HUES48 (cell line): ENCODE measurements at regions not wholly inside any gene's neighbourhood (a gene's known extent, or its start where the extent isn't known, plus 50 kb on each side); places are given as distances from the start of the nearest gene placed in this dataset.
"Not testable (repeated sequence)": the region's sequence is repeated elsewhere in the genome, so short reads cannot be mapped to it uniquely, and the experiment has no call there.

Source experiments
- H3K27ac ChIP-seq: one replicate; pipeline ENCODE4 v1.7.0; 2013; ENCODE audit warnings: low read depth, low read length, inconsistent platforms
- H3K27me3 ChIP-seq: 2 replicates; pipeline ENCODE4 v1.6.1; 2013; ENCODE audit warnings: mild to moderate bottlenecking, low read length; ENCODE audit not compliant: control insufficient read depth, insufficient read depth
- H3K36me3 ChIP-seq: 2 replicates; pipeline ENCODE4 v1.6.1; 2013; ENCODE audit warnings: low read length; ENCODE audit not compliant: control insufficient read depth, insufficient read depth
- H3K4me1 ChIP-seq: 2 replicates; pipeline ENCODE4 v1.6.1; 2013; ENCODE audit warnings: mild to moderate bottlenecking, low read length; ENCODE audit not compliant: control insufficient read depth, insufficient read depth
- H3K4me3 ChIP-seq: 2 replicates; pipeline ENCODE4 v1.5.1; 2013; ENCODE audit warnings: mild to moderate bottlenecking, low read depth, low read length
- H3K9ac ChIP-seq: 2 replicates; pipeline ENCODE4 v1.6.1; 2013; ENCODE audit warnings: mild to moderate bottlenecking, low read depth, low read length, moderate library complexity
- H3K9me3 ChIP-seq: 2 replicates; pipeline ENCODE4 v1.6.1; 2013; ENCODE audit warnings: low read length; ENCODE audit not compliant: control insufficient read depth, insufficient read depth

GRCh38 chr2:65931056-65931455 is 498.7 kb upstream of the SPRED2 start:
- peaks cover 6% of the 10 kb centered on the region; the same call in 1 of the 2 replicates for H3K9me3 ChIP-seq
- no peak overlapping the region for H3K27ac ChIP-seq
- H3K36me3 ChIP-seq: no peaks in the 10 kb centered on the region
- H3K4me1 ChIP-seq: no peaks in the 10 kb centered on the region
- no peaks in the 10 kb centered on the region for H3K27me3 ChIP-seq
- H3K4me3 ChIP-seq: no peak overlapping the region
- H3K9ac ChIP-seq: no peak overlapping the region

- no peaks in the 10 kb centered on the region for H3K4me1 ChIP-seq
- H3K4me3 ChIP-seq: no peak overlapping the region
- no peak overlapping the region for H3K9ac ChIP-seq
- no peak overlapping the region for H3K27ac ChIP-seq
- no peaks in the 10 kb centered on the region for H3K27me3 ChIP-seq
- H3K9me3 ChIP-seq: peaks cover 6% of the 10 kb centered on the region; the same call in 1 of the 2 replicates
- no peaks in the 10 kb centered on the region for H3K36me3 ChIP-seq
Measured at GRCh38 chr2:65930259-65930658, 497.9 kb upstream of the SPRED2 start.

- H3K4me3 ChIP-seq, H3K9ac ChIP-seq, H3K4me1 ChIP-seq, H3K9me3 ChIP-seq, H3K27me3 ChIP-seq, H3K27ac ChIP-seq, H3K36me3 ChIP-seq: not testable (repeated sequence)
Measured at GRCh38 chr2:65929664-65930063, 497.3 kb upstream of the SPRED2 start.

GRCh38 chr2:65922794-65923193 is 490.4 kb upstream of the SPRED2 start:
- Histone ChIP-seq H3K9me3 (no peaks in the 10 kb centered on the region), H3K27ac (no peak overlapping the region), H3K36me3 (no peaks in the 10 kb centered on the region), H3K4me1 (no peaks in the 10 kb centered on the region), H3K9ac (no peak overlapping the region), H3K27me3 (no peaks in the 10 kb centered on the region), H3K4me3 (no peak overlapping the region)

- Histone ChIP-seq H3K9me3 (no peaks in the 10 kb centered on the region), H3K27ac (no peak overlapping the region), H3K4me1 (no peaks in the 10 kb centered on the region), H3K4me3 (no peak overlapping the region), H3K36me3 (no peaks in the 10 kb centered on the region), H3K9ac (no peak overlapping the region), H3K27me3 (no peaks in the 10 kb centered on the region)
Measured at GRCh38 chr2:65922030-65922429, 489.6 kb upstream of the SPRED2 start.

- Histone ChIP-seq H3K4me1 (no peaks in the 10 kb centered on the region), H3K9ac (no peak overlapping the region), H3K4me3 (no peak overlapping the region), H3K27ac (no peak overlapping the region), H3K27me3 (no peaks in the 10 kb centered on the region), H3K9me3 (no peaks in the 10 kb centered on the region), H3K36me3 (no peaks in the 10 kb centered on the region)
Measured at GRCh38 chr2:65921116-65921515, 488.7 kb upstream of the SPRED2 start.

GRCh38 chr2:65920659-65921058 is 488.3 kb upstream of the SPRED2 start:
- Histone ChIP-seq H3K27ac (no peak overlapping the region), H3K36me3 (no peaks in the 10 kb centered on the region), H3K4me1 (no peaks in the 10 kb centered on the region), H3K9me3 (no peaks in the 10 kb centered on the region), H3K27me3 (no peaks in the 10 kb centered on the region), H3K4me3 (no peak overlapping the region), H3K9ac (no peak overlapping the region)

- no peaks in the 10 kb centered on the region for H3K36me3 ChIP-seq
- H3K27ac ChIP-seq: no peak overlapping the region
- no peak overlapping the region for H3K9ac ChIP-seq
- no peaks in the 10 kb centered on the region for H3K4me1 ChIP-seq
- H3K4me3 ChIP-seq: no peak overlapping the region
- H3K9me3 ChIP-seq: no peaks in the 10 kb centered on the region
- H3K27me3 ChIP-seq: no peaks in the 10 kb centered on the region
Measured at GRCh38 chr2:65919550-65920188, 487.3 kb upstream of the SPRED2 start.

- Histone ChIP-seq H3K4me3 (no peak overlapping the region), H3K4me1 (no peaks in the 10 kb centered on the region), H3K9ac (no peak overlapping the region), H3K36me3 (no peaks in the 10 kb centered on the region), H3K27me3 (no peaks in the 10 kb centered on the region), H3K9me3 (no peaks in the 10 kb centered on the region), H3K27ac (no peak overlapping the region)
Measured at GRCh38 chr2:65918760-65919187, 486.4 kb upstream of the SPRED2 start.

GRCh38 chr2:65917986-65918385 is 485.6 kb upstream of the SPRED2 start:
- no peak overlapping the region for H3K9ac ChIP-seq
- no peak overlapping the region for H3K27ac ChIP-seq
- no peaks in the 10 kb centered on the region for H3K9me3 ChIP-seq
- H3K27me3 ChIP-seq: no peaks in the 10 kb centered on the region
- no peak overlapping the region for H3K4me3 ChIP-seq
- no peaks in the 10 kb centered on the region for H3K36me3 ChIP-seq
- H3K4me1 ChIP-seq: no peaks in the 10 kb centered on the region

- H3K27ac ChIP-seq: no peak overlapping the region
- H3K9me3 ChIP-seq: no peaks in the 10 kb centered on the region
- no peaks in the 10 kb centered on the region for H3K27me3 ChIP-seq
Measured at GRCh38 chr2:65916785-65917295, 484.4 kb upstream of the SPRED2 start.

More at GRCh38 chr2:65916785-65917295, 484.4 kb upstream of the SPRED2 start:
- Histone ChIP-seq H3K36me3 (no peaks in the 10 kb centered on the region), H3K9ac (no peak overlapping the region), H3K4me1 (no peaks in the 10 kb centered on the region), H3K4me3 (no peak overlapping the region)
